ENCODE measurements at regions not wholly inside any gene's neighbourhood (a gene's known extent, or its start where the extent isn't known, plus 50 kb on each side); places are given as distances from the start of the nearest gene placed in this dataset.

GRCh38 chr1:10856176-10856683, 59.8 kb upstream of the CASZ1 start:
- TF ChIP-seq, protein P1, sequence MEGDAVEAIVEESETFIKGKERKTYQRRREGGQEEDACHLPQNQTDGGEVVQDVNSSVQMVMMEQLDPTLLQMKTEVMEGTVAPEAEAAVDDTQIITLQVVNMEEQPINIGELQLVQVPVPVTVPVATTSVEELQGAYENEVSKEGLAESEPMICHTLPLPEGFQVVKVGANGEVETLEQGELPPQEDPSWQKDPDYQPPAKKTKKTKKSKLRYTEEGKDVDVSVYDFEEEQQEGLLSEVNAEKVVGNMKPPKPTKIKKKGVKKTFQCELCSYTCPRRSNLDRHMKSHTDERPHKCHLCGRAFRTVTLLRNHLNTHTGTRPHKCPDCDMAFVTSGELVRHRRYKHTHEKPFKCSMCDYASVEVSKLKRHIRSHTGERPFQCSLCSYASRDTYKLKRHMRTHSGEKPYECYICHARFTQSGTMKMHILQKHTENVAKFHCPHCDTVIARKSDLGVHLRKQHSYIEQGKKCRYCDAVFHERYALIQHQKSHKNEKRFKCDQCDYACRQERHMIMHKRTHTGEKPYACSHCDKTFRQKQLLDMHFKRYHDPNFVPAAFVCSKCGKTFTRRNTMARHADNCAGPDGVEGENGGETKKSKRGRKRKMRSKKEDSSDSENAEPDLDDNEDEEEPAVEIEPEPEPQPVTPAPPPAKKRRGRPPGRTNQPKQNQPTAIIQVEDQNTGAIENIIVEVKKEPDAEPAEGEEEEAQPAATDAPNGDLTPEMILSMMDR (IDR thresholded peaks at IDR 0.05), result no peak
- TF ChIP-seq POLR2AphosphoS5 (IDR thresholded peaks at IDR 0.05), result no peak
- TF ChIP-seq POLR2A (IDR thresholded peaks at IDR 0.05; ENCODE audit: low read depth), result no peak
- no peak for TF ChIP-seq EP300 (IDR thresholded peaks at IDR 0.05)

Data from esophagus muscularis mucosa (tissue), 4 donors.